Large intestine (tissue), 3 donors: ENCODE measurements at regions not wholly inside any gene's neighbourhood (a gene's known extent, or its start where the extent isn't known, plus 50 kb on each side); places are given as distances from the start of the nearest gene placed in this dataset.

Experiments
- DNase-seq, 2 donors: peaks; one replicate each; pipeline versions ENCODE4 v3.0.0 to v3.0.0-alpha.2; 2013
- H3K27ac ChIP-seq: one replicate; pipeline ENCODE4 v1.5.1; 2013; ENCODE audit warnings: low read length
- H3K27me3 ChIP-seq: 2 replicates; pipeline ENCODE4 v1.6.1; 2013; ENCODE audit warnings: low read length; ENCODE audit not compliant: control insufficient read depth, insufficient read depth
- H3K36me3 ChIP-seq: 2 replicates; pipeline ENCODE4 v1.6.1; 2013; ENCODE audit warnings: low read length; ENCODE audit not compliant: control insufficient read depth, insufficient read depth
- H3K4me1 ChIP-seq: one replicate; pipeline ENCODE4 v1.6.1; 2013; ENCODE audit warnings: low read length; ENCODE audit not compliant: control insufficient read depth, insufficient read depth
- H3K4me3 ChIP-seq: one replicate; pipeline ENCODE4 v1.5.1; 2013; ENCODE audit warnings: low read length
- H3K9me3 ChIP-seq: one replicate; pipeline ENCODE4 v1.6.1; 2013; ENCODE audit warnings: mild to moderate bottlenecking, low read depth, low read length, moderate library complexity; ENCODE audit not compliant: control insufficient read depth
- WGBS: methylation state at CpG from one replicate; pipeline ENCODE4 v1.1.5; 2013; ENCODE audit warnings: low lambda C conversion rate; ENCODE audit not compliant: insufficient coverage; 5-methylcytosine and 5-hydroxymethylcytosine counted together

GRCh38 chr2:215579809-215580208, 143.9 kb upstream of the FN1 start:
- H3K36me3 ChIP-seq = no peaks in the 10 kb centered on the region
- H3K27me3 ChIP-seq = no peaks in the 10 kb centered on the region
- no peak overlapping the region for H3K27ac ChIP-seq
- no peaks in the 10 kb centered on the region for H3K4me1 ChIP-seq
- no peaks in the 10 kb centered on the region for H3K9me3 ChIP-seq
- H3K4me3 ChIP-seq = no peak overlapping the region
- no CpG with 5 or more reads among the region's 3 CpGs for WGBS
- DNase-seq = no peak

GRCh38 chr2:215577356-215577755, 141.5 kb upstream of the FN1 start:
- no peaks in the 10 kb centered on the region for H3K4me1 ChIP-seq
- no peaks in the 10 kb centered on the region for H3K36me3 ChIP-seq
- DNase-seq = no peak
- H3K4me3 ChIP-seq = no peak overlapping the region
- no peak overlapping the region for H3K27ac ChIP-seq
- no peaks in the 10 kb centered on the region for H3K9me3 ChIP-seq
- no peaks in the 10 kb centered on the region for H3K27me3 ChIP-seq

GRCh38 chr2:215576572-215576971, 140.7 kb upstream of the FN1 start:
- H3K36me3 ChIP-seq = no peaks in the 10 kb centered on the region
- WGBS = 100% methylated on average over 3 of the region's 3 CpGs

GRCh38 chr2:215573496-215573895, 137.6 kb upstream of the FN1 start:
- no peaks in the 10 kb centered on the region for H3K4me1 ChIP-seq
- no peak overlapping the region for H3K27ac ChIP-seq
- no peak overlapping the region for H3K4me3 ChIP-seq
- DNase-seq = no peak
- H3K27me3 ChIP-seq = no peaks in the 10 kb centered on the region
- no peaks in the 10 kb centered on the region for H3K9me3 ChIP-seq
- no peaks in the 10 kb centered on the region for H3K36me3 ChIP-seq

More at GRCh38 chr2:215576572-215576971, 140.7 kb upstream of the FN1 start:
- no peaks in the 10 kb centered on the region for H3K27me3 ChIP-seq
- no peak for DNase-seq
- no peak overlapping the region for H3K27ac ChIP-seq
- no peaks in the 10 kb centered on the region for H3K9me3 ChIP-seq
- H3K4me3 ChIP-seq = no peak overlapping the region
- H3K4me1 ChIP-seq = no peaks in the 10 kb centered on the region

GRCh38 chr2:215572341-215572848, 136.5 kb upstream of the FN1 start:
- Histone ChIP-seq H3K4me1 (no peaks in the 10 kb centered on the region), H3K4me3 (no peak overlapping the region), H3K9me3 (no peaks in the 10 kb centered on the region), H3K36me3 (no peaks in the 10 kb centered on the region), H3K27me3 (no peaks in the 10 kb centered on the region), H3K27ac (no peak overlapping the region)
- no peak for DNase-seq
- WGBS = 80% methylated on average over 2 of the region's 2 CpGs

- Histone ChIP-seq H3K4me1 (no peaks in the 10 kb centered on the region), H3K27me3 (no peaks in the 10 kb centered on the region), H3K4me3 (no peak overlapping the region), H3K36me3 (no peaks in the 10 kb centered on the region), H3K27ac (no peak overlapping the region), H3K9me3 (no peaks in the 10 kb centered on the region)
- no peak for DNase-seq
- WGBS = 60% methylated on average over 1 of the region's 1 CpG
Observed at GRCh38 chr2:215571689-215572088, 135.8 kb upstream of the FN1 start.

GRCh38 chr2:215567504-215567903, 131.6 kb upstream of the FN1 start:
- Histone ChIP-seq H3K4me1 (no peaks in the 10 kb centered on the region), H3K27me3 (no peaks in the 10 kb centered on the region), H3K27ac (no peak overlapping the region), H3K36me3 (no peaks in the 10 kb centered on the region), H3K9me3 (no peaks in the 10 kb centered on the region), H3K4me3 (no peak overlapping the region)
- no CpG with 5 or more reads among the region's 5 CpGs for WGBS
- DNase-seq = no peak

- H3K36me3 ChIP-seq = no peaks in the 10 kb centered on the region
Observed at GRCh38 chr2:215565897-215566296, 130.0 kb upstream of the FN1 start.

GRCh38 chr2:215557701-215558100, 121.8 kb upstream of the FN1 start:
- H3K4me3 ChIP-seq = no peak overlapping the region
- no peak for DNase-seq
- no peak overlapping the region for H3K27ac ChIP-seq
- no peaks in the 10 kb centered on the region for H3K9me3 ChIP-seq
- H3K36me3 ChIP-seq = no peaks in the 10 kb centered on the region
- WGBS = 94% methylated on average over 2 of the region's 2 CpGs
- no peaks in the 10 kb centered on the region for H3K27me3 ChIP-seq
- H3K4me1 ChIP-seq = no peaks in the 10 kb centered on the region

More at GRCh38 chr2:215565897-215566296, 130.0 kb upstream of the FN1 start:
- WGBS = no CpG with 5 or more reads among the region's 2 CpGs
- Histone ChIP-seq H3K27ac (no peak overlapping the region), H3K4me1 (no peaks in the 10 kb centered on the region), H3K9me3 (no peaks in the 10 kb centered on the region), H3K4me3 (no peak overlapping the region), H3K27me3 (no peaks in the 10 kb centered on the region)
- DNase-seq = no peak

- no peak for DNase-seq
- no peaks in the 10 kb centered on the region for H3K4me1 ChIP-seq
- H3K4me3 ChIP-seq = no peak overlapping the region
- H3K9me3 ChIP-seq = no peaks in the 10 kb centered on the region
- no peak overlapping the region for H3K27ac ChIP-seq
- no peaks in the 10 kb centered on the region for H3K27me3 ChIP-seq
- WGBS = no CpG with 5 or more reads among the region's 3 CpGs
- H3K36me3 ChIP-seq = no peaks in the 10 kb centered on the region
Observed at GRCh38 chr2:215556979-215557378, 121.1 kb upstream of the FN1 start.

GRCh38 chr2:215554689-215555498, 119.0 kb upstream of the FN1 start:
- Histone ChIP-seq H3K36me3 (no peaks in the 10 kb centered on the region), H3K9me3 (no peaks in the 10 kb centered on the region), H3K27ac (no peak overlapping the region), H3K4me1 (no peaks in the 10 kb centered on the region), H3K27me3 (no peaks in the 10 kb centered on the region), H3K4me3 (no peak overlapping the region)
- 44% methylated on average over 2 of the region's 5 CpGs for WGBS
- DNase-seq = no peak
